Transverse colon (tissue), 4 donors: ENCODE measurements at regions not wholly inside any gene's neighbourhood (a gene's known extent, or its start where the extent isn't known, plus 50 kb on each side); places are given as distances from the start of the nearest gene placed in this dataset.

ENCODE experiments used
- CTCF ChIP-seq, 5 experiments: fragments of 200-600 bp in 3 of 5; fragments of 450-650 bp in 2 of 5; sonication (generic) in 3 of 5; IDR thresholded peaks; 1 replicate in 2 of 5; 2 replicates in 3 of 5; pipeline ENCODE4 v1.5.1; 2016 to 2017; ENCODE audit warnings: antibody characterized with exemption in 5 of 5, inconsistent platforms in 3 of 5, mild to moderate bottlenecking in 2 of 5, moderate library complexity in 1 of 5
- EP300 ChIP-seq: sonication (generic); formaldehyde crosslinking; IDR thresholded peaks from one replicate; pipeline ENCODE4 v1.6.1; 2017; ENCODE audit warnings: antibody characterized with exemption, low read depth
- POLR2A ChIP-seq: fragments of 450-650 bp; IDR thresholded peaks from one replicate; pipeline ENCODE4 v1.6.1; 2016; ENCODE audit warnings: antibody characterized with exemption, mild to moderate bottlenecking, moderate library complexity
- POLR2AphosphoS5 ChIP-seq, 3 donors: sonication (generic); formaldehyde crosslinking; IDR thresholded peaks; one replicate each; pipeline ENCODE4 v1.6.1; 2016; ENCODE audit warnings: antibody characterized with exemption in 3 of 3

GRCh38 chr2:45199973-45200372 lies 190.7 kb upstream of the SIX2 start:
- TF ChIP-seq CTCF (IDR thresholded peaks at IDR 0.05) (no peak), POLR2A (no peak), POLR2AphosphoS5 (IDR thresholded peaks at IDR 0.05) (no peak), EP300 (no peak)
